ENCODE measurements at regions not wholly inside any gene's neighbourhood (a gene's known extent, or its start where the extent isn't known, plus 50 kb on each side); places are given as distances from the start of the nearest gene placed in this dataset.
"Not testable (repeated sequence)": the region's sequence is repeated elsewhere in the genome, so short reads cannot be mapped to it uniquely, and the experiment has no call there.

- no peak for DNase-seq
Observed at GRCh38 chr5:5780253-5780652, 357.8 kb downstream of the ICE1 start.

DNA sequence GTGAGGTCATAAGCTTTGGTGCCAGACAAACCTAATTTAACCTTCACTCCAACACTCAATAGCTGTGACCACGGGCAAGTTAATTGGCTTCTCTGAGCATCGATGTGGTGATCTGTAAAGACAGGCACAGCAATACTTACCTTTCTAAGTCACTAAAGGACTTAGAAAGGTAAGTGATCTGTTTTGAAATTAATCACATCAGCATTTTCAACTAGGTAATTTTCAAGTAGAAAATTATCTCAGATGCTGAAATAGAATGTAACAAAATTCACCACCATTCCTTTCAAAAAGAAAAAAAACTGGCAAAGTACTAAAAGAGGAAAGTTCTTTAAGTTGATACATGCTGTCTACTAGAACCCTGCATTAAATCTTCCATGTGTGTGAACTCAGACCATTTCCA, 354.5 kb downstream of the ICE1 start:
- DNase-seq = no peak

DNA sequence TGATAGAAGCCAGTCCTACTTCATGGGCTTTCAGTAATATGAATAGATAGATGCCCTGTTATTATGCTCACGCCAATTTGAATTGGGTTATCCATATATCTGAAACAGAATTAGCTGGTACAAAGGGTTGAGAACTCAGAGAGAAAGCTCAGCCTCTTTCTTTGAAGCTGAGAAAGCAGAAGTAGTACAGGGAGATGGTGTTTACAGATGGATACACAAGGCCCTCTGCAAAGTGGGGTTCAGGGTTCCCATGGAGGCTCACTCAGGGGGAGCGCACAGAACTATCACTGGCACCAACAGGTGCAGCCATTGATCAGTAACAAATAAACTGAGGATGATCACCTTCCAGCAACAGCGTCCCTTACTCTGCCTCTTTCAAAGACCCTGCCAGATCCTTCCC, 349.7 kb downstream of the ICE1 start:
- no peak for DNase-seq

DNA sequence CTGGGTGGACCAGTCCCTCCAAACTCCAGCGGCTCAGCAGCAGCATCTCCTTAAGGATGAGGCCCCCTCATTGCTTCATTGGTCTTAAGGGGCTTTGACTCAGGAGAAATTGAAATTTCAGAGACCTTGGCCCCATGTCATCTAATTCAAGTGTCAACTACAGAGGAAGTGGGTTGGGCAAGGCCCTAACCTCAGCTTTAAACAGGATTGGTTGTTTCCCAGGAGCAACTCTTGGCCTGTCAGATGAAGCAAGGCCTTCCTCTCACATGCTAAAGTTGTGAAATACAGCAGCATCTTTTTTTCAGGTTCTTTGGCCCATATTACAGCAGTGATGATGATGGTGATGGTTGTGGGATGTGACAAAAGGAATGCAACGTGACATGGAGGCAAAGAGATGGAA, 348.3 kb downstream of the ICE1 start:
- no peak for DNase-seq

DNA sequence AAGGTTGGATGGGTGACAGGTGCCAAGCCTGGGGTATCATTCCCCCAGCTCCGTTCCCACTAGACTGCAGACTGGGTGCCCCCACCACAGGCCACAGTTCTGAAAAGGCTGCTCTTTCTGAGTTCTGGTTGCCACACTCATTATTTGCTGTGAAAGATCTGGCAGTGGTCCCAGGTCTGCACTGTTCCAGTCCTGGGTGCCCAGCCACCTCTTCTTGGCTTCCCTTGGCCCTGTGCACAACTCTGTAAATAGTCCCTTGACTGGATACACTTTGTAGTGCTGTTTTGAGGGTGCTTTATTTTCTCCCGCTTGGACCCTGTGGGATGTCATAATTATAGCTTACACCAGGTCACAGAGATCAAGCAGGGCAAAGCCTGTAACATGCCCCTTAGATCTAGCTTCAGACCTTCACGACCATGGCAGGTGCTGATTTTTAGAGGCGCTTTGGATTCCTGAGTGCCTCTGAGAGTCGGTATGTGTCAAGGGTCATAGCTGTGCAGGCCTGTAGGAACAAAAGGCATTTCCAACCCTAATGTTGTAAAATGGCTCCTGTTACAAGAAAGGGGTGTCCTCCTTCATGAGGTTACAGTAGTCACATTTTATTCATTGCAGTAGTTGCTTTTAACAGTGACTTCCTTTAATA, 344.9 kb downstream of the ICE1 start:
- DNase-seq = no peak

GRCh38 chr5:5765066-5765850, 342.8 kb downstream of the ICE1 start:
- no peak for DNase-seq

GRCh38 chr5:5764246-5764645, 341.8 kb downstream of the ICE1 start:
- no peak for DNase-seq

DNA sequence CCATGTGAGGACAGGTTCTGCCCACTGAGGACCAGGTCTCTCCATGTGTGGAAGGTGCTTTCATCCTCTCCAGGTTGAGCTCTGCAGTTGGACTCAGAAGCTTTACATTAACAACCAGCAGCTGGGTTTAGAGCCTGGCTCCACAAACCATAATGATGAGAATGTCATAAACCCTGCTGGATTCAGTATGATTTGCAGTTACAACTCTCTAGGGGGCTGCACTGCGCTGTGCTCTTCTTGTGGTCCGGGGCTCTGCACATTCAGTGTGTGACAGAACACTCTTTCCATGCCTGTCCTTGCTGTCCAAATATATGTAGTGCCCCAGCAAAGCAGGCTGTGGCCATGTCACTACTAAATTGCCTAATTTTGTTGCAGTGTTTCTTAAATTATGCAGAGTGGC, 334.3 kb downstream of the ICE1 start:
- DNase-seq = no peak

GRCh38 chr5:5755888-5756287, 333.4 kb downstream of the ICE1 start:
- DNase-seq = no peak

DNA sequence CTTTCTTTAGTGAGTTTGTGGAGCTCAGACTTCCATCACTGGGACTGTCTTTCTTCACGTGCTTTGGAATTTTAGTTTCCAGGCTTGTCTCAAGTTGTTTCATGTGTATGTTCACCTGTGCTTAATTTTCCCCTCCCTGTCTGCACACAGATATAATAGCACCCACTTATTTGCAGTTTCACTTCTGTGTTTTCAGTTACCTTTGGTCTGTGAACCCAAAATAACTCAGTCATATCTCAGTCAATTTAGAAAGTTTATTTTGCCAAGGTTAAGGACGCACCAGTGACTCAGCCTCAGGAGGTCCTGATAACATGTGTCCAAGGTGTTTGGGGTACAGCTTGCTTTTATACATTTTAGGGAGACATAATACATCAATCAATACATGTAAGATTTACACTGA, 330.4 kb downstream of the ICE1 start:
- DNase-seq = no peak

GRCh38 chr5:5751987-5752386, 329.5 kb downstream of the ICE1 start:
- no peak for DNase-seq

DNA sequence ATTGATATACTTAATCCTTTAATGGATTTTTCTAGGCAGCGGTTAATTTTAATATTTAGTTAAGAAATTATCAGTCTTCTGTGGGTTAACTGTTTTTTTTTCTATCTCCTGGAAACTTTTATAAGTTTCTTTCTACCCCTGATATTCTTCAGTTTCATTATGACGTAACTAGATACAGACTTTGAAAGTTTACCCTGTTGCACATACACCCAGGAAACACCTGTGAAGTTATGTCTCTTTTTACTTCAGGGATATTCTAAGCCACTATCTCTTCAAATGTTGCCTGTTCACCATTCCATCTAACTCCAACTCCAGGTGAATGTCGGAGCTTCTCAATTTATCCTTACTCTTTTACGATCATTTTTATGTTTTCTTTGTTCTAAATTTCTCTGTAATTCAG, 329.0 kb downstream of the ICE1 start:
- DNase-seq = no peak

DNA sequence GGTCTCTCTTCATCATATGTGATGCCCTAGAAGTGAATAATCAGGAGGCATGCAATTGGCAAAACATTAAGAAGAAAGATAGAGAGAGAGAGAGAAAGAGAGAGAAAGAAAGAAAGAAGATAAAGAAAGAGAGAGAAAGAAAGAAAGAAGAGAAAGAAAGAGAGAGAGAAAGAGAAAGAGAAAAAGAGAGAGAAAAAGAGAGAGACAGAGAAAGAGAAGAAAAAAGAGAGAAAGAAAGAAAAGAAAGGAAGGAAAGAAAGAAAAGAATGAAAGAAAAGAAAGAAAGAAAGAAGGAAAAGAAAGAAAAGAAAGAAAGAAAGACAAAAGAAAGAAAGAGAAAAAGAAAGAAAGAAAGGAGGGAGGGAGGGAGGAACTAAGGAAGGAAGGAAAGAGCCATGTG, 318.9 kb downstream of the ICE1 start:
- DNase-seq = no peak

DNA sequence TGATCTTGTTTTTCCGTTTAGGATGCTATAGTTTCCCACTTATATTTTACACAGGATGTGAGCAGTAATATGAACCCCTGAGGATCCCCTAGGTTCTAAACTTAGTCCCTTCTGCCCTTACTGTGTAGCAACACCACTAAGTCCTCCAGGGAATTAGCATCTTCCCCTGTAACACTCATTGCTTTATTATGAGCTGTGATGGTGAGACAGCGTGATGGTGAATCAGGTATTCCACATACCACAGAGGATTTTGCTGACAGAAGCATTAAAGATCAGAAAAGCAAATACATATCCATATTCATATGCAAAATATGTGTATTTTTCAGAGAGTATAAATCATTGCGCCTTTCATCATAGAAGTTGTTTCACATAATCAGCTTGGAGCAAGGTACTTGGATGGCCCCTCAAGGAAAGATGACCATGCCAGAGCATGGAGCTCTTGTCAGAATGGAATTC, 317.0 kb downstream of the ICE1 start:
- no peak for DNase-seq

DNA sequence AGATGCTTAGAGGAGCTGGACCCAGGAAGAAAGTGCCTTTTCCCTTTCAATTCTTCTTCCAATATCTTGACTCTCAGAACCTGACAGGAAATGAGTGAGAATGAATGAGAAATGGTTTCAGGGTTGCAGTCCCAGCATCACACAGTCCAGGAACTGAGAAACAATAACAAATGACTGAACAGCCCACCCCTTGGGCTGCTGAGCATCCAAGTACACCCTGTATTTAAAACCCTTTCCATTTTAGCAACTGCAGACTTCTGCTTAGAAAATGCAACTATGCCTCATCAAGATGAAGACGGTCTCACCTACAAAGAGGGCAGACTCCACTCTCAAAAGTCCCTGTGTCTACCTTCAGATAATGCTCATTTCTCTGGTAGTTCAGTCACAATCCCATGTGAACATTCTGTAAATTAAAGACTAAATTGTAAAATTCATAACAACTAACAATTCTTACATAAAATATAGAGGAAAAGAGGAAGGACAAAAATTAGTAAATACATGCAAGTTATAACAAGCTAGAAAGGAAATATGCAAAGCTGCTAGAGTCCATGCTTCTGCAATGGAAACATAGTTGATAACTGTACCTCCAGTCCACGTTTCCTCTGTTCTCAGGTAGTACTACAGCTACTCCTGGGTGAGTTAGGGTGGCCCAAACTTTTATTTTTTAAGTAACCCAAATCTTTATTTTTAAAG, 316.5 kb downstream of the ICE1 start:
- DNase-seq = no peak

GRCh38 chr5:5736007-5736406, 313.5 kb downstream of the ICE1 start:
- no peak for DNase-seq

GRCh38 chr5:5733058-5733457, 310.6 kb downstream of the ICE1 start:
- not testable (repeated sequence) for DNase-seq

DNA sequence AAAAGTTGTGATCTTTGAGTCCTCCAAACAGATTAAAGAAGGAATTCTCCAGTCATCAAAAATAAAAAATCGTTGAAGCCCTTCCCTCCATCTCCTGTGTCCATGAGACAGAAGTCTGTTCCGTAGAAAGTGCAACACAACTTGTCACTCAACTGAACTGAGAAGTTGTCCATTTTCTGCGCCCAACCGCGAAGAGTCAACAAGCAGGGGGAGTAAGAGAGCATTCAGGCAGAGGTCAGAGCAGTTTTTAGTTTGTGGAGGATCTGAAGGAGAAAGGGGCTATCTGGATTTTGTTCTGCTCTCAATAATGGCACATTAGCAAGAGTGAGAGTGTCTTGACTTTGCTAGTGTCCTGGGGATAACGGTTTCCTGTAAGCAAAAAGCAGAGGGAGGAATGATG, 303.9 kb downstream of the ICE1 start:
- DNase-seq = no peak

- DNase-seq = no peak
Observed at GRCh38 chr5:5721881-5722280, 299.4 kb downstream of the ICE1 start.

DNA sequence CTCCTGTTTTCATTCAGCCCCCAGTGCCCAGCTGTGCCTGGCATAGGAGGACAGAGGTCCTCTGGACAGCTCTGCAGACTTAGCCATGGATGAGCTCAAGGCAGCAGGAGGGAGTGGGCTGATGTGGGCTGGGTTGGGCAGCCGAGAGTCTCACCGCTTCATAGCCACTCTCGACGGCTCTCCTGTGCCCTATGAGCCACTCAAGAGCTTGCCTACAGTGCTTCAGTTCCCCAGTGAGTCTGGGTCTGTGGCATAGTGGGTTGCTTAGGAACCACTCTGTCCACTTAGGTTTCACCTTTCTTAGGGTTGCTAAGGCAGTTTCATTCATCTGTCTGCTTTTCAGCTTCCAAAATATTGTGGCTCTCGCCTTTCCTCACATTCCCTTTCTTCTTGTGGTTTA, 296.8 kb downstream of the ICE1 start:
- DNase-seq = no peak

- no peak for DNase-seq
Observed at GRCh38 chr5:5716665-5717064, 294.2 kb downstream of the ICE1 start.

- DNase-seq = no peak
Observed at GRCh38 chr5:5711592-5711991, 289.1 kb downstream of the ICE1 start.

- no peak for DNase-seq
Observed at GRCh38 chr5:5711112-5711511, 288.6 kb downstream of the ICE1 start.

DNA sequence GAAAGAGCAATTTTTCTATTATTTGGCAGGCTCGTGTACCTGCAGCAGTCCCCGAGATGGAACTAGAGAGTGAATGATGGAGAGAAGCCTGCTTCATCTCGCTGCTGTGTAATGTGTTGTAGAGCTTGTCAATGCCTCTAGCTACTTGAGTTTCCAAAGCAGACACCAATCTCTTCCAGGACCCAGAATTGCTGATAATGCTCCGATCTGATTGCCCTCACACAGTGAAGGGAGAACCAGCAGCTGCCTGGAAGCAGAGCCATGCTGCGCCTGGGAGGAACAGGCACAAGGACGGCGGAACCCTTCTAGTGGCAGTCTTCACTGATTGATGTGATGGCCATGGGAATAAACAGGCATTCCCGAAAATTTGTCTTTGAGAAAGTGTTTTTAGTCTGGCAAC, 288.0 kb downstream of the ICE1 start:
- no peak for DNase-seq
